ENCODE measurements at regions not wholly inside any gene's neighbourhood (a gene's known extent, or its start where the extent isn't known, plus 50 kb on each side); places are given as distances from the start of the nearest gene placed in this dataset.

- TF ChIP-seq GATA3 (IDR thresholded peaks at IDR 0.05; ENCODE audit: low read depth, low read length) (no peak), GATA2 (IDR thresholded peaks at IDR 0.05; ENCODE audit: low read depth, low read length) (no peak)
These were observed 569.2 kb downstream of the PRR16 start for GRCh38 chr5:121033334-121033733.

All from SH-SY5Y (cell line).